Naive thymus-derived CD4-positive, alpha-beta T cell (primary cell): ENCODE measurements at regions not wholly inside any gene's neighbourhood (a gene's known extent, or its start where the extent isn't known, plus 50 kb on each side); places are given as distances from the start of the nearest gene placed in this dataset.
"Not testable (repeated sequence)": the region's sequence is repeated elsewhere in the genome, so short reads cannot be mapped to it uniquely, and the experiment has no call there.

Source experiments
- ATAC-seq: fragments of 150-1000 bp; cut with Tn5 transposase; 2 replicates; pipeline ENCODE4 v1.10.0; 2021; ENCODE audit warnings: mild to moderate bottlenecking, moderate library complexity
- CTCF ChIA-PET: fragments of 350-600 bp; sonication (Branson Sonifier 250); formaldehyde crosslinking; loops from one replicate; lab custom pipeline; 2021; ENCODE audit warnings: antibody characterized with exemption; lab: Charles Lee
- POLR2A ChIA-PET: fragments of 350-600 bp; sonication (Branson Sonifier 250); formaldehyde crosslinking; loops from one replicate; lab custom pipeline; 2021; ENCODE audit warnings: antibody characterized with exemption, inconsistent platforms; lab: Charles Lee
- DNase-seq, 9 donors: peaks; one replicate each; pipeline versions ENCODE4 v3.0.0 to v3.0.0-alpha.2; 2020 to 2022; ENCODE audit warnings: mixed read lengths in 1 of 9
- H3K27ac ChIP-seq: one replicate; pipeline ENCODE4 v1.7.0; 2013; ENCODE audit warnings: mild to moderate bottlenecking, low read depth, low read length, moderate library complexity
- H3K27me3 ChIP-seq, 2 donors: one replicate each; pipeline ENCODE4 v1.7.0; 2013; ENCODE audit warnings: low read length in 2 of 2, mild to moderate bottlenecking in 2 of 2, moderate library complexity in 2 of 2; ENCODE audit not compliant: control insufficient read depth in 2 of 2, insufficient read depth in 2 of 2
- H3K36me3 ChIP-seq, 3 experiments: 1 replicate in 2 of 3; 2 replicates in 1 of 3; pipeline ENCODE4 v1.7.0; 2013; ENCODE audit warnings: low read length in 3 of 3, mild to moderate bottlenecking in 3 of 3, moderate library complexity in 1 of 3; ENCODE audit not compliant: insufficient read depth in 3 of 3, control insufficient read depth in 2 of 3
- H3K4me1 ChIP-seq, 2 donors: one replicate each; pipeline ENCODE4 v1.7.0; 2013; ENCODE audit warnings: low read length in 2 of 2, mild to moderate bottlenecking in 2 of 2, moderate library complexity in 1 of 2; ENCODE audit not compliant: control insufficient read depth in 2 of 2, insufficient read depth in 2 of 2
- H3K4me3 ChIP-seq: 2 replicates; pipeline ENCODE4 v1.7.0; 2013; ENCODE audit warnings: mild to moderate bottlenecking, low read length
- H3K9me3 ChIP-seq, 3 experiments: 1 replicate in 2 of 3; 2 replicates in 1 of 3; pipeline ENCODE4 v1.7.0; 2013; ENCODE audit warnings: low read length in 3 of 3; ENCODE audit not compliant: control insufficient read depth in 2 of 3
- H3K27ac Mint-ChIP-seq, 9 donors: one replicate each; pipeline ENCODE4 v1.8.0; 2020 to 2022; ENCODE audit warnings: mixed read lengths in 9 of 9, mild to moderate bottlenecking in 8 of 9, moderate library complexity in 5 of 9, inconsistent platforms in 2 of 9
- H3K27me3 Mint-ChIP-seq, 5 donors: one replicate each; pipeline ENCODE4 v1.8.0; 2021 to 2022; ENCODE audit warnings: mixed read lengths in 5 of 5, mild to moderate bottlenecking in 1 of 5
- H3K36me3 Mint-ChIP-seq, 5 donors: one replicate each; pipeline ENCODE4 v1.8.0; 2020 to 2022; ENCODE audit warnings: mixed read lengths in 5 of 5, mild to moderate bottlenecking in 3 of 5, inconsistent platforms in 1 of 5
- H3K4me1 Mint-ChIP-seq, 7 donors: one replicate each; pipeline ENCODE4 v1.8.0; 2020 to 2022; ENCODE audit warnings: mixed read lengths in 7 of 7, mild to moderate bottlenecking in 3 of 7, inconsistent platforms in 1 of 7
- H3K4me3 Mint-ChIP-seq, 10 donors: one replicate each; pipeline ENCODE4 v1.8.0; 2020 to 2022; ENCODE audit warnings: mild to moderate bottlenecking in 10 of 10, mixed read lengths in 10 of 10, moderate library complexity in 6 of 10, inconsistent platforms in 2 of 10
- H3K9me3 Mint-ChIP-seq, 11 donors: one replicate each; pipeline ENCODE4 v1.8.0; 2020 to 2022; ENCODE audit warnings: mixed read lengths in 11 of 11, mild to moderate bottlenecking in 4 of 11, inconsistent platforms in 1 of 11, moderate library complexity in 1 of 11
- intact Hi-C, 2 donors: fragments of 100-400 bp; cut with micrococcal nuclease; formaldehyde crosslinking; loops; one replicate each; pipeline ENCODE4 v1.15.1; 2023

DNA sequence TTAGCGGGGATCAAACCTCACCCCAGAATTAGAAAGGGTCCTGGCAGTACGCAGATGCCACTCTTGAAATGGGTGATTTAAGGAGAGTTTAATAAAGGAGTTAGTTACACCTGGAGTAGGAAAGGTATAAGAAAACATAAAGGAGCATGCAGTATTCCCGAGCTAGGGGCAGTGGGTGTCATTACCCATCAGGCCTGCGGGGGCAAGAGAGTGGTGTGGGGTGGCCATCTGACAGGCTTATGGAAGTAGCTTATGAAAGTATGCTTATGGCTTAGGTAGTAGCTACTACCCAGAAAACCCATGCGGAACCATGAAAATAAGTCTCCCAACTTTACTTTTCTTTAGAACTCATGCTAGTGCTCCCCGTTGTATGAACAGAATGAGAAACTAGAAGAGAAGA, 568.9 kb upstream of the ACVR2A start:
- Mint-ChIP-seq H3K9me3 (peaks cover 0 to 10% (median 0%) of the 10 kb centered on the region in 11 donors), H3K27me3 (peaks cover 0 to 17% (median 0%) of the 10 kb centered on the region in 5 donors), H3K4me1 (peaks cover 0 to 4% (median 0%) of the 10 kb centered on the region in 7 donors), H3K27ac (no peak overlapping the region), H3K36me3 (peaks cover 0 to 8% (median 0%) of the 10 kb centered on the region in 5 donors), H3K4me3 (no peak overlapping the region)
- ChIA-PET POLR2A (no interaction called here), CTCF (no interaction called here)
- no peaks in the 10 kb centered on the region for H3K36me3 ChIP-seq
- no peaks in the 10 kb centered on the region for H3K4me1 ChIP-seq
- no peaks in the 10 kb centered on the region for H3K9me3 ChIP-seq
- no peak for DNase-seq
- H3K27me3 ChIP-seq = no peaks in the 10 kb centered on the region
- intact Hi-C loops = no loop called here
- H3K4me3 ChIP-seq = no peak overlapping the region
- no peak overlapping the region for H3K27ac ChIP-seq
- ATAC-seq = no peak

DNA sequence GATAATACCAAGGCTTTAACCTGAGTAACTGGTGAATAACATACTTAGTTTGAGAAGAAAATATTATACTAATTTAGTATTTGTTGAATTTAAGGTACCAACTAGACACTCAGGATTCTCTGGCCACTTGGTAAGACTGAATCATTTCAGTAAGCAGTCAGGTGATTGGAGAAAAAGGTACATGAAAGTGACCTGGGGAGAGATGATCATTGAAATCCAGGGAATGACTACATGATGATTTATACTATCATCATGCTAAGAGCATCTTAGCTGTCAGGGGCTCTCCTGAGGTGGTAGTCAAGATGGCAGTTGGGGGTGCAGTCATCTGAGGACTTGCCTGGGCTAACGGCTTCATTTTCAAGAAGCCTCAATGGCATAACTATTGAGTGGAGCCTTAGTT, 571.2 kb upstream of the ACVR2A start:
- CTCF ChIA-PET = no interaction called here
- POLR2A ChIA-PET = no interaction called here
- no peaks in the 10 kb centered on the region for H3K36me3 ChIP-seq
- Mint-ChIP-seq H3K4me3 (no peak overlapping the region), H3K36me3 (peaks cover 0 to 15% (median 7%) of the 10 kb centered on the region in 5 donors), H3K4me1 (peaks cover 0 to 4% (median 0%) of the 10 kb centered on the region in 7 donors), H3K9me3 (peaks cover 5 to 22% (median 11%) of the 10 kb centered on the region in 11 donors), H3K27ac (no peak overlapping the region), H3K27me3 (peaks cover 0 to 18% (median 0%) of the 10 kb centered on the region in 5 donors)
- DNase-seq = no peak
- no peak overlapping the region for H3K4me3 ChIP-seq
- intact Hi-C loops = no loop called here
- H3K9me3 ChIP-seq = peaks cover 0 to 8% (median 0%) of the 10 kb centered on the region in 3 experiments
- no peak for ATAC-seq
- no peak overlapping the region for H3K27ac ChIP-seq
- H3K4me1 ChIP-seq = no peaks in the 10 kb centered on the region
- H3K27me3 ChIP-seq = no peaks in the 10 kb centered on the region

DNA sequence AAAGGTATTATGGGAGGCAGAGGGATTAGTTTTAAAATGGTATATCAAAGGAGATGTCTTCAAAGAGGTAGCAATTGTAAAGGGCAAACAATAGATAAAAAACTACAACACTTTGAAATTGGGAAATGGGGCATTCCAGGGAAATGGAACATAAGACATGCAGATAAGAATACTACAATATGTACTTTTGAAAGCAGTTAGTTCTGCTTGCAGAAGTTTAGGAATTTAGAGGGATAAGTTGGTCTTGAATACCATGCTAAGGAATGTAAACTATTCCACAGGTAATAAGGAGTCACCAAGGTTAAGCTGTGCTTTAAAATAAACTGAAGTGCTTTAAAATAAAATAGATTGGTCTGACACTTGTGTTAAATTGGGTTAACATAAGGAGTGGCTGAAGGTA, 571.7 kb upstream of the ACVR2A start:
- Histone ChIP-seq H3K9me3 (peaks cover 0 to 8% (median 0%) of the 10 kb centered on the region in 3 experiments), H3K36me3 (no peaks in the 10 kb centered on the region), H3K4me3 (no peak overlapping the region), H3K27ac (no peak overlapping the region), H3K27me3 (no peaks in the 10 kb centered on the region), H3K4me1 (no peaks in the 10 kb centered on the region)
- Mint-ChIP-seq H3K36me3 (peaks cover 0 to 17% (median 9%) of the 10 kb centered on the region in 5 donors), H3K4me1 (peaks cover 0 to 4% (median 0%) of the 10 kb centered on the region in 7 donors), H3K27me3 (peaks cover 0 to 18% (median 0%) of the 10 kb centered on the region in 5 donors), H3K27ac (no peak overlapping the region), H3K4me3 (no peak overlapping the region), H3K9me3 (peaks cover 5 to 28% (median 14%) of the 10 kb centered on the region in 11 donors)
- DNase-seq (no peak), ATAC-seq (no peak)
- ChIA-PET POLR2A (no interaction called here), CTCF (no interaction called here)
- intact Hi-C loops = no loop called here

DNA sequence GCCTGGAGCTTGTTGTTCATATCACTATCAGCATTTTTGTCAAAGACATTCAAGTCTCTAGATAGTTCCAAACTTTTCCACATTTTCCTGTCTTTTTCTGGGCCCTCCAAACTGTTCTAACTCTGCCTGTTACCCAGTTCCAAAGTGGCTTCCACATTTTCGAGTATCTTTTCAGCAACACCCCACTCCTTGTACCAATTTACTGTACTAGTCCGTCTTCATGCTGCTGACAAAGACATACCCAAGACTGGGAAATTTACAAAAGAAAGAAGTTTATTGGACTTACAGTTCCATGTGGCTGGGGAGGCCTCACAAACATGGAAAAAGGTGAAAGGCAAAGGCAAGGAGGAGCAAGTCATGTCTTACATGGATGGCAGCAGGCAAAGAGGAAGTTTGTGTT, 575.2 kb upstream of the ACVR2A start:
- H3K4me1 Mint-ChIP-seq, intact Hi-C loops, POLR2A ChIA-PET, H3K27ac ChIP-seq, ATAC-seq, H3K4me3 Mint-ChIP-seq, H3K4me3 ChIP-seq, H3K4me1 ChIP-seq, CTCF ChIA-PET, H3K36me3 ChIP-seq, H3K27ac Mint-ChIP-seq, H3K27me3 ChIP-seq, H3K9me3 ChIP-seq, DNase-seq: not testable (repeated sequence)
- peaks cover 0 to 31% (median 7%) of the 10 kb centered on the region in 5 donors for H3K27me3 Mint-ChIP-seq
- H3K36me3 Mint-ChIP-seq = peaks cover 6 to 19% (median 15%) of the 10 kb centered on the region in 5 donors
- H3K9me3 Mint-ChIP-seq = peaks cover 10 to 48% (median 25%) of the 10 kb centered on the region in 11 donors

DNA sequence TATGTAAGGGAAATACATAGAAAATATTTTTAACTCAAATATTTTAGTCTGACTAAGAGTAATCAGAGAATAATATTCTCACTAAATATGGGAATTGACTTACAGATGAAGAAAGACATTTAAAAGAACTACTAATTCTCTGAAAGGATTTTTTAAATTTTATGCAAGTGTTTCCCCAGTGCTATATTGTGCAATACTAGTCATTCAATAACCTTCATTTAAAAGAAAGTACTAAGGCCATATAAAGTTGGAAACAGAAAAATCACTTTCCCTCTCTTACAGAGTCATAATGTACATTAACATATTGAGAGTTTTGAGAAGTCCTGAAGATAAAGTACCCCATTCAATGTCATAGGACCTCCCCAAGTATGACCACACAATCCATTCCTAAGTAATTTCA, 584.6 kb upstream of the ACVR2A start:
- Histone ChIP-seq H3K4me1 (no peaks in the 10 kb centered on the region), H3K36me3 (no peaks in the 10 kb centered on the region), H3K9me3 (no peaks in the 10 kb centered on the region), H3K27me3 (no peaks in the 10 kb centered on the region), H3K27ac (no peak overlapping the region), H3K4me3 (no peak overlapping the region)
- Mint-ChIP-seq H3K27ac (no peak overlapping the region), H3K4me3 (no peak overlapping the region), H3K9me3 (peaks cover 0 to 10% (median 2%) of the 10 kb centered on the region in 11 donors), H3K36me3 (no peaks in the 10 kb centered on the region), H3K4me1 (no peaks in the 10 kb centered on the region), H3K27me3 (peaks cover 0 to 15% (median 0%) of the 10 kb centered on the region in 5 donors)
- intact Hi-C loops = no loop called here
- ChIA-PET CTCF (interaction anchor here (0.8 kb wide), 1 partner anchor 651 kb away, joined by 4 read pairs; no protein-coding TSS in a partner anchor), POLR2A (no interaction called here)
- ATAC-seq (no peak), DNase-seq (no peak)

DNA sequence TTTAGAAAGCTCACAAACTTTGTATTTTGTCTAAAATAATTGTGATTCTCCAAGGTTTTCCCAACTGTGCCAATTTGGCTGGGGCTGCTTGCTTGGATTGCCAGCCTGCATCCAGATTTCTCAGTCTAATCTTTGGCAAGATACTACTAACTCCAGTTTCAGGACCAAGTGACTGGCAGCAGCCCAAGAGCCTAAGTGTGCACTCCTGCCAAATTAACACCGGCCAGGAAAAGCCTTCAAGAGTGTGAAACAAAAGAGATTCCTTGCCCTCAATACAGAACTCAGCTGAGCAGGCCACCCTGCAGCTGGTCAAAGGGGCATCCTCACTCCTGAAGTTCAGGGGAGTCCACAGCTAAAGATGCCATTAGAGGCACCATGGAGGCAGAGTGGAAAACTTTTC, 589.0 kb upstream of the ACVR2A start:
- no peak overlapping the region for H3K4me3 Mint-ChIP-seq
- ChIA-PET POLR2A (no interaction called here), CTCF (no interaction called here)
- peaks cover 0 to 19% (median 6%) of the 10 kb centered on the region in 5 donors for H3K27me3 Mint-ChIP-seq
- H3K27me3 ChIP-seq = no peaks in the 10 kb centered on the region
- no peaks in the 10 kb centered on the region for H3K4me1 ChIP-seq
- H3K36me3 Mint-ChIP-seq = peaks cover 0 to 5% (median 3%) of the 10 kb centered on the region in 5 donors
- DNase-seq (no peak), ATAC-seq (no peak)
- H3K27ac ChIP-seq = no peak overlapping the region
- H3K9me3 ChIP-seq = no peaks in the 10 kb centered on the region
- H3K4me3 ChIP-seq = no peak overlapping the region
- H3K27ac Mint-ChIP-seq = no peak overlapping the region
- intact Hi-C loops = no loop called here
- H3K36me3 ChIP-seq = no peaks in the 10 kb centered on the region
- no peaks in the 10 kb centered on the region for H3K4me1 Mint-ChIP-seq
- peaks cover 0 to 15% (median 7%) of the 10 kb centered on the region in 11 donors for H3K9me3 Mint-ChIP-seq

DNA sequence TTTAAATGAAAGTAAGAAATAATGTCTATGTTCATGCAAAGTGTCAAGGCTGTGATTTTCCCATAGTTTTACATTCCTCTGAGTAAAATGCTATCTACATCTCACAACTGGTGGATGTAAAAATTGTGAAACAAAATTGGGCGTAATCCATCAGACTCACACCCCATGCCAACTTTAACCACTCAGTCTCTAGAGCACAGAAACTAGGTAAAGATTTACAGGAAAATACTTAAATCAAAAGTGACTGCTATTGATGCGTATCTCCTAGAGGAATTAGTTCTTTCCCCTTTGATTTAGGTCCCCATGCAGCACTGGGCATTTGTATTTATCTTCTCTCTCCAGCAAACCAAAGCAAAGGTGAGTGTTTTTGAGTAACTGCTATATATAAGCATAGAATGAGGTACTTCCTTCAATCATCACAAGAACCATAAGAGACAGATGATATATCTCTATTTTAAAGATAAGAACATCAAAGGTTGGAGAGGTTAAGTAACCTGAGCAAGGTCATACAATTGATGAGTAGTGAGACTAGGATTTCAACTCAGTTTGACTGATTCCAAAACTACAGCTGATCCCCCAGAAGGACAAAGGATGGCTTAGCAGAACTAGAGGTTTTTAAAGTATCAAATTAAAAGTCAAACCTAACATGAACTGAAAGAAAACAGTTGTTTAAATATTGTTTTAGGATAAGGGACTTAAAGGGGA, 594.0 kb upstream of the ACVR2A start:
- CTCF ChIA-PET = interaction anchor here (0.7 kb wide), 1 partner anchor 160 kb away, joined by 3 read pairs; no protein-coding TSS in a partner anchor
- no peaks in the 10 kb centered on the region for H3K4me1 Mint-ChIP-seq
- Histone ChIP-seq H3K4me3 (no peak overlapping the region), H3K27me3 (no peaks in the 10 kb centered on the region), H3K27ac (no peak overlapping the region), H3K36me3 (no peaks in the 10 kb centered on the region), H3K9me3 (no peaks in the 10 kb centered on the region), H3K4me1 (no peaks in the 10 kb centered on the region)
- no peak overlapping the region for H3K4me3 Mint-ChIP-seq
- no peak for DNase-seq
- no peak for ATAC-seq
- POLR2A ChIA-PET = no interaction called here
- H3K27ac Mint-ChIP-seq = no peak overlapping the region
- peaks cover 0 to 5% (median 3%) of the 10 kb centered on the region in 5 donors for H3K36me3 Mint-ChIP-seq
- H3K27me3 Mint-ChIP-seq = peaks cover 0 to 25% (median 6%) of the 10 kb centered on the region in 5 donors
- H3K9me3 Mint-ChIP-seq = peaks cover 0 to 15% (median 7%) of the 10 kb centered on the region in 11 donors
- intact Hi-C loops = no loop called here
